Motor neuron (in vitro differentiated cells): ENCODE measurements at regions not wholly inside any gene's neighbourhood (a gene's known extent, or its start where the extent isn't known, plus 50 kb on each side); places are given as distances from the start of the nearest gene placed in this dataset.
"Not testable (repeated sequence)": the region's sequence is repeated elsewhere in the genome, so short reads cannot be mapped to it uniquely, and the experiment has no call there.

Experiments
- ATAC-seq, 8 experiments: fragments of 200-7000 bp; cut with Tn5 transposase; replicated peaks in 6 of 8; 2 replicates each; pipeline ENCODE4 v1.8.0; 2021; ENCODE audit warnings: mild to moderate bottlenecking in 8 of 8, moderate library complexity in 8 of 8
- H3K27ac ChIP-seq, 2 donors: fragments of 250-450 bp; sonication (Bioruptor Pico); 2 replicates each; pipeline ENCODE4 v1.9.0; 2021; ENCODE audit warnings: antibody characterized with exemption in 2 of 2, mild to moderate bottlenecking in 2 of 2, moderate library complexity in 1 of 2
- H3K4me1 ChIP-seq, 2 donors: fragments of 250-450 bp; sonication (Bioruptor Pico); replicated peaks in 1 of 2; 2 replicates each; pipeline ENCODE4 v1.6.1; 2021; ENCODE audit warnings: antibody characterized with exemption in 2 of 2, mild to moderate bottlenecking in 2 of 2, moderate library complexity in 1 of 2
- H3K4me3 ChIP-seq, 5 donors: fragments of 250-450 bp; sonication (Bioruptor Pico); 2 replicates each; pipeline ENCODE4 v1.9.0; 2021; ENCODE audit warnings: antibody characterized with exemption in 5 of 5, mild to moderate bottlenecking in 5 of 5, moderate library complexity in 4 of 5
- WGBS, 10 experiments: fragments of 450-650 bp; shearing (Covaris generic); methylation state at CpG; one replicate each; pipeline ENCODE4 v1.0.0; 2022; 5-methylcytosine and 5-hydroxymethylcytosine counted together
- in situ Hi-C, 9 experiments: fragments of 400-800 bp; cut with MboI; loops; one replicate each; pipeline ENCODE4 v1.15.0; 2021; ENCODE audit warnings: low sequenced_read_pairs in 9 of 9, low pct_unique_long_range_greater_than_20kb in 2 of 9; ENCODE audit not compliant: unreplicated experiment in 9 of 9

DNA sequence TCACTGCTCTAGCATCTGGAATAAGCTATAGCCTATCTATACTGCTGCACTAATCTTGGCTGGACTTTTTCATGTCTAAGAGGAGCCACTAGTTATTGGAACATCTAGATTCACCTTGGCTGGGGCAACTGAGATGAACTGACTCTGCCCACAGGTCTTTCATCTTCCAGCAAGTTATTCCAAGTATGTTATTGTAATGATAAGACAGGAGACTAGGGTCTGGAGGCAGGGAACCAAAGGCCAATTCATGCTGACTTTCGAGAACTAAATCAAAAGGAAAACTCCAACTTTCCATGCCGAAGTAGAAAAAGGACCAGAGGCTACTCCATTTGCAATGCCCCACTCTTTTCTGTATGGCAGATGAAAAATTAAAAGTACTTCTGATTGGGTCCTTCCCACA is 1243.0 kb upstream of the RAG2 start:
- Histone ChIP-seq H3K27ac (no peak overlapping the region), H3K4me3 (no peak overlapping the region), H3K4me1 (no peaks in the 10 kb centered on the region)
- no peak for ATAC-seq
- 0 to 100% (median 46%) methylated on average over 1 to 2 of the region's 2 CpGs; no CpG with 5 or more reads in 2 of the 10 experiments for WGBS, 10 experiments
- in situ Hi-C loops = no loop called here

DNA sequence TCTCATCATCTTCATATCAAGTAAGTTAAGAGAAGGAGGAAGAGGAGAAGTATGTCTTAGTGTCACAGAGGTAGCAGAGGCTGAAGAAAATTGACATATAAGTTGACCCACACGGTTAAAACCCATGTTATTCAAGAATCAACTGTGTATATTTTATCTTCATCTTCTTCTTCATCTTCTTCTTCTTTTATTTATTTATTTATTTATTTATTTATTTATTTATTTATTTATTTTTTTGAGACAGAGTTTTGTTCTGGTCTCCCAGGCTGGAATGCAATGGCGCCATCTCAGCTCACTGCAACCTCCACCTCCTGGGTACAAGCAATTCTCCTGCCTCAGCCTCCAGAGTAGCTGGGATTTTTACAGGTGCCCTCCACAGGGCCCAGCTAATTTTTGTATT is 1242.3 kb upstream of the RAG2 start:
- 8 to 100% (median 71%) methylated on average over 1 to 2 of the region's 2 CpGs; no CpG with 5 or more reads in 1 of the 10 experiments for WGBS, 10 experiments
- H3K4me1 ChIP-seq, ATAC-seq, H3K4me3 ChIP-seq, in situ Hi-C loops, H3K27ac ChIP-seq: not testable (repeated sequence)

DNA sequence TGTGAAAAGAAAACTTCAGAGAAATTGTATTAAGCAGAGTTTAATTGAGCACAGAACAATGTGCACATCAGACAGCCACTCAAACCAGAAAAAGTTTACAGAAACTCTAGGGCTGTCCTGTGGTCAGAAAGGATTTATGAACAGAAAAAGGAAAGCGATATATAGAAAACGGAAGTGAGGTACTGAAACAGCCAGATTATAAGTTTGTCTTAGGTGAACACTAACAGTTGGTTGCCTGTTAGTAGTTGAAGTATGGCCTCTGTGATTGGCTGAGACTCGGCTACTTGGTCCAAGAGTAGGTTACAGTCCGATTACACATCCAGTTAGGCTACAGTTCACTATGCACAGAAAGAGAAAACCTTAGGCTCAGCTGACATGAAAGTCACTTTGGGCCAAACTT is 1232.5 kb upstream of the RAG2 start:
- 0 to 96% (median 73%) methylated on average over 1 to 4 of the region's 4 CpGs for WGBS, 10 experiments
- H3K4me1 ChIP-seq = no peaks in the 10 kb centered on the region
- no peak overlapping the region for H3K27ac ChIP-seq
- in situ Hi-C loops = no loop called here
- no peak overlapping the region for H3K4me3 ChIP-seq
- ATAC-seq = no peak

DNA sequence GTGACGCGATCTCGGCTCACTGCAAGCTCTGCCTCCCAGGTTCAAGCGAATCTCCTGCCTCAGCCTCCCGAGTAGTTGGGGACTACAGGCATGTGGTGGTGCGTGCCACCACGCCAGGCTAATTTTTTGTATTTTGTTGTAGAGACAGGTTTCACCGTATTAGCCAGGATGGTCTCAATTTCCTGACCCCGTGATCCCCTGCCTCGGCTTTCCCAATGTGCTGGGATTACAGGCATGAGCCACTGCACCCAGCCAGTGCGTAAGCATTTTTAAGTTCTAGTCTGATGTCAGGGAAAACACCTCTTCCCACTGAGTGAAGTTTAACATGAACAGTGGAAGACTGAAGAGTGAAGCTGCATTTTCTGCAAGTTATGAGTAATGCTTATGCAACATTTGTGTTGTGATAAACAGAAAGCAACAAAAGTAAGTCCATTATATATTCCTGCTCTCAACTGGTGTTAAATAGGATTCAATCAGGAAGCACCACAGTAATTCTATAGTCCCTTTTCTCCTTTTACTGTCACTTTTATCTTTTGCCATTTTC is 1219.8 kb upstream of the RAG2 start:
- in situ Hi-C loops = no loop called here
- Histone ChIP-seq H3K27ac (no peak overlapping the region), H3K4me3 (no peak overlapping the region), H3K4me1 (no peaks in the 10 kb centered on the region)
- WGBS, 10 experiments = 0 to 100% (median 54%) methylated on average over 1 to 11 of the region's 11 CpGs; no CpG with 5 or more reads in 2 of the 10 experiments
- ATAC-seq = no peak

DNA sequence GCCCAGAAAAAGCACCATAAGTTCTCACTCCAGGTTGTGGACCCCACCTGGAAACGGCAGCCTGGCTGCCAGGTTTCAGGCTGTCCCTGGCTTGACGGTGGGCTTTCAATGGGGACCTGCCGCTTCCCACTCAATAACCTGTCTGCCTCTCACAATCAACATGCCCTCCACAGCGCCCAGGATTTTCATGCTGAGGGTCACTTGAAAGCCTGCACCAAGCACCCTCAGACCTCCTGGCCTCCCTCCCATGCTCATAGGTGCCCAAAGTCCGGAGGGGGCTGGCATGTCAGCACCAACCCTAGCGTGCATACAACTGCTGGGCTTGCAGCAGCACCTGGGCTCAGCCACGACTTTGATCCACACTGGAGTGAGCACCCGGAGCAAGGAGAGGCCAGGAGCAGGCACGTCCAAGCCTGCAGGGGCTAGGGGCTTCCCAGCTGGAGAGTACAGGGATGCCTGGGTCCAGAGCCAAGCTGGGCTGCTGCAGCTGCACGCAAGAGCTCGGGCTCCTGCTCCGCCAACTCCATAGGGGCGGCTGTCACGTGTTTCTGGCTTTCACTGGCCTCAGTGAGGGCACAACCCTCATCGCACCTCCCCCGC is 1214.3 kb upstream of the RAG2 start:
- WGBS, 10 experiments = 36 to 100% (median 100%) methylated on average over 1 to 11 of the region's 16 CpGs; no CpG with 5 or more reads in 5 of the 10 experiments
- Histone ChIP-seq H3K4me3 (no peak overlapping the region), H3K27ac (no peak overlapping the region), H3K4me1 (peaks cover 1 to 5% of the 10 kb centered on the region in 2 donors)
- in situ Hi-C loops = no loop called here
- no peak for ATAC-seq

DNA sequence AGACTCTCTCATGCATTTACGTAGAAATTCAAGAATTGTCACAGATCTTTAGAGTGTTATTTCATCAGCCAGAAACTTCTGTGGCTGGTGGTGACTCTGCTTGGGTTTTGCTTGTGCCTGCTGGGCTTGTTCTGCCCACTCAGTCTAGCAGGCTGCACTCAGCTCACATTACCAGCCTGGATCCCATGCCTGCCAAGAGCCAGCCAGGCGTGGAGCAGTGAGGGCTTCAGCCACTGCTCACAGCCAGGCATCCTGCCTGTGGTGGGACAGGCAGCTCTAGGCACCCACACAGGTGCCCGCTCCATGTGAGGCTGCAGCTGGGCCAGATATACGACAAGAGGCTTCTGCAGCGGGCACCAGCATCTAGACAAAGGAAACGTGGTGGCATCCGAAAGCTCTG is 1213.3 kb upstream of the RAG2 start:
- Histone ChIP-seq H3K4me1 (peaks cover 3 to 5% of the 10 kb centered on the region in 2 donors), H3K4me3 (no peak overlapping the region), H3K27ac (no peak overlapping the region)
- in situ Hi-C loops = no loop called here
- 10 to 100% (median 89%) methylated on average over 1 to 7 of the region's 7 CpGs; no CpG with 5 or more reads in 3 of the 10 experiments for WGBS, 10 experiments
- ATAC-seq = no peak

DNA sequence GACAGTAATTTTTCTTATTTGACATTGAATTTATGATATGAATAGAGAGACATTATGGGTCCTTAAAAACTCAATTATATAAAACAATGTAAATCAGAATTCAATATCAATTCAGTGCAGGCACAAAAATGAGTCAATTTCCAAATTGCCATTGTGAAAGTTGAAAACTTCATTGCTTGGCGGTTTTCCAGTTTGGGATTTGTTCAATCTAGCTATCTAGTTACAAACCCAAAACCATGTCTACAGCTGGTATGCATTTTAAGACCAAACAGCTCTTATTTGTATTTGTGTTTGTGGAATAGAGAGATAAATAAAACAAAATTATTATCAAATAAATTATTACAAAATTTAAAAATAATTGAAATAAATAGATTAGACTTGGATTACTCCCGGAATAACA is 1206.6 kb upstream of the RAG2 start:
- no peak overlapping the region for H3K27ac ChIP-seq
- H3K4me3 ChIP-seq = no peak overlapping the region
- in situ Hi-C loops = no loop called here
- peaks cover 3 to 5% of the 10 kb centered on the region in 2 donors for H3K4me1 ChIP-seq
- whole genome bisulfite sequencing, 10 experiments = 0 to 100% (median 80%) methylated on average over 1 to 2 of the region's 2 CpGs
- ATAC-seq = no peak

DNA sequence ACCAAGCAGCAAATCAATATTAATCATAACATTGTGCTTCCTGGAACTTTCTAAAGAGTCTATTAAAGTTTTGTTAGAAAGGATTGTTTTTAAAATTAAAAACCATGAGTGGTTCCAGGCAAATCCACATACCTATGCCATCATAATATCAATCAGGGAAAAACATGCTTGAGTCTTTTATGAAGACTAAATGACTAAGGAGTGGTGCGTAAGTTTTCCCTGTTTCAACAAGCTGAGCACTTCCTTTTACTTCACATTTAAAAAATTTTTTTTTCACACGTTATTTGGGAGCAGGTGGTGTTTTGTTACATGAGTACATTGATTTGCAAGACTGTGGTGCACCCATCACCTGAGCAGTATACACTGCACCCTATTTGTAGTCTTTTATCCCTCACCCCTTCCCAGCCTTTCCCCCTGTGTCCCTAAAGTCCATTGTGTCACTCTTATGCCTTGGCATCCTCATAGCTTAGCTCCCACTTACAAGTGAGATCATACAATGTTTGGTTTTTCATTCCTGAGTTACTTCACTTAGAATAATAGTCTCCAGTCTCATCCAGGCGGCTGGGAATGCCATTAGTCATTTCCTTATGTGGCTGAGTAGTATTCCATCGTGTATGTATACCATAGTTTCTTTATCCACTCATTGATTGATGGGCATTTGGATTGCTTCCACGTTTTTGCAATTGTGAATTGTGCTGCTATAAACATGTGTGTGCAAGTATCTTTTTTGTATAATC is 1190.3 kb upstream of the RAG2 start:
- in situ Hi-C loops = no loop called here
- 0 to 78% (median 29%) methylated on average over 1 to 5 of the region's 5 CpGs for WGBS, 10 experiments
- no peaks in the 10 kb centered on the region for H3K4me1 ChIP-seq
- no peak for ATAC-seq
- H3K27ac ChIP-seq = no peak overlapping the region
- H3K4me3 ChIP-seq = no peak overlapping the region

DNA sequence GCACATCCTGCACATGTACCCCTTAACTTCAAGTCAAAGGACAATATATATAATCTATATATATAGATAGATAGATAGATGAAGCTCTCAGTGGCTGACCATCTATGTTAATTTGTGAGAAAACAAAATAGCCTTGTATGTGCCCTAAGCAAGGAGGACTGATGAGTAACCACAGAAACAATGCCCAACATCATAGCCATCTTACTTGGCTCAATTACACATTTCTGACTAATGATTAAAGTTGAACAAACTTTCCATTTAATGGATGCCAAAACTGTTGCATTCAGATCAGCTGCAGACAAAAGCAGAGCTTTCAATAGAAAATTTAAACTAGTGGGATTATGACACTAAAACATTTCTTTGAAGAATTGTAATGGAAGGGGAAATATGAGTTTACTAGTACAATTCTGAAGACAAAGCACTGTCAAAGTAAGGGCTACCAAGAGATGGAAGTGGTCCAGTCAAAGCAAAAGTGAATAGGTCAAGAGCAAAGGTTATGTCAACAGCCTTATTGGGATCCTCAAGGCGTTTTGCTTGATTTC is 1188.2 kb upstream of the RAG2 start:
- Histone ChIP-seq H3K27ac (no peak overlapping the region), H3K4me1 (no peaks in the 10 kb centered on the region), H3K4me3 (no peak overlapping the region)
- no peak for ATAC-seq
- 0 to 50% (median 0%) methylated on average over 1 of the region's 1 CpG; no CpG with 5 or more reads in 3 of the 10 experiments for WGBS, 10 experiments
- in situ Hi-C loops = no loop called here

DNA sequence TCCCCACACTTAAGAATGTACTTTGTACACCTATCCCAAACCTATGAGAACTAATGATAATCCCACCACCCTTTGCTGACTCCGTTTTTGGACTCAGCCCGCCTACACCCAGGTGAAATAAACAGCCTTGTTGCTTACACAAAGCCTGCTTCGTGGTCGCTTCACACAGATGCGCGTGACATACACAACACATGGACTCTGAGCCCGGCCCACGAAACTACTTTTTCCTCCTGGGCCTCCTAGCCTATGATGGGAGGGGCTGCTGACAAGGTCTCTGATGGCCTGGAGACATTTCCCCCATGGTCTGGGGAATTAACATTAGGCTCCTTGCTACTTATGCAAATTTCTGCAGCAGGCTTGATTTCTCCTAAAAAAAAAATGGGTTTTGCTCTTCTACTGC is 1176.4 kb upstream of the RAG2 start:
- in situ Hi-C loops = no loop called here
- no peak for ATAC-seq
- no peaks in the 10 kb centered on the region for H3K4me1 ChIP-seq
- 20 to 100% (median 79%) methylated on average over 1 to 8 of the region's 8 CpGs; no CpG with 5 or more reads in 2 of the 10 experiments for WGBS, 10 experiments
- no peak overlapping the region for H3K4me3 ChIP-seq
- no peak overlapping the region for H3K27ac ChIP-seq

DNA sequence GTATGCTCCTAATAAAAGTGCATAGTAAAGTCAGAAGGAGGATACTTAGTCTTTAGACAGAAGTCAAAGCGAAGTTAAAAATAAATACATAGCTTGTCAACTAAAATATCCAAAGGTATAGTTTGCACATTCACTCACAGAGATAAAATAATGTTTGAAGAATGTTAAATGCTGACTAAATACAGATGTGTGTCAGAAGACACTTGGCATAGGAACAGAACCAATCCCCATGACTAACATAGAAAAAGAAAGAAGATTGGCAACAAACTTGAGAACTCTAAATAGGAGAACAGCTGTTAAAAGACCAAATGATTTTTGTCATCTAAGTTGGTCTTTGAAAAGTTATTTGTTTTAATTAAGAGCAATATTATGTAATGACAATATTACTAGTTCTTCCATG is 1172.1 kb upstream of the RAG2 start:
- Histone ChIP-seq H3K27ac (no peak overlapping the region), H3K4me3 (no peak overlapping the region), H3K4me1 (no peaks in the 10 kb centered on the region)
- no peak for ATAC-seq
- in situ Hi-C loops = no loop called here
- 0 to 100% (median 80%) methylated on average over 1 of the region's 1 CpG; no CpG with 5 or more reads in 1 of the 10 experiments for WGBS, 10 experiments

DNA sequence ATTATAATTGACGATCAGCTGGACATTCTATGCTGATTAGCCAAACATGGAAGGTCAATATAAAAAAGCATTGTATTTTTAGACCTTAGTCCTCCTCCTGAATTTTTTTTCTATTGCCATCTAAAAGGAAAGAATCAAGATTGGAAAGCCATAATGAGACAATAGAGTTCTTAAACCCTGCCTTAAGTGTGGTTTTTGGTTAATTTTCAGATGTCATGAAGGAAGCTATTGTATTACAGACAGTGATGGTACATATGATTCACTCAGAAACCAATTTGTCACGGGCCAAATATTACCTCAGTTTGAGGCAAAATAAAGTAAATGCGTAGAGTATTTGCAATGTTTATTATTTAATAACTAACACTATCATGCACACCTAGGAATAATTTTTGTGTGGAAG is 1164.0 kb upstream of the RAG2 start:
- Histone ChIP-seq H3K4me3 (no peak overlapping the region), H3K27ac (no peak overlapping the region), H3K4me1 (no peaks in the 10 kb centered on the region)
- WGBS, 10 experiments = 0 to 100% (median 70%) methylated on average over 1 to 3 of the region's 3 CpGs
- in situ Hi-C loops = no loop called here
- no peak for ATAC-seq

DNA sequence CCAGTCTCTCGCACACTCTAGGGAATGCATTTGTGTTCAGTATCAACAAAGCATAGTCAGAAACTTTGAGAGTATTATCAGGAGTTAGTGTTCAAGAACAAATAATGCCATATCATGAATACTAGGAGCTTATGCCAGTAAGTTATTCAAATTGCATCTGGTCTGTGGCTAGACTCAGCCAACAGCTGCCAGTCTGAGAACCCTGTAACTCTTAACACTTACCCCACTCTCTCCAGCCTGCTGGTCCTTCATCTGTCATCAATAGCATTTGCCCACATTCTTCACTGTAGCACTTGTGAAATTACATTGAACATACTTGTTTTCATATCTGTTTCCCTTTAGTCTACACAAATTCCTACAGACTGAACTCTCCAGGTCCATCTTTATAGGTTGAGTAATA is 1157.5 kb upstream of the RAG2 start:
- in situ Hi-C loops = no loop called here
- H3K4me1 ChIP-seq = no peaks in the 10 kb centered on the region
- H3K4me3 ChIP-seq = no peak overlapping the region
- H3K27ac ChIP-seq = no peak overlapping the region
- no peak for ATAC-seq
- WGBS, 10 experiments = 0 to 100% (median 100%) methylated on average over 1 of the region's 1 CpG; no CpG with 5 or more reads in 1 of the 10 experiments
